NCI-H1417 treated with DMSO at 0.1 percent for 48 hours (cell line): ENCODE measurements at regions not wholly inside any gene's neighbourhood (a gene's known extent, or its start where the extent isn't known, plus 50 kb on each side); places are given as distances from the start of the nearest gene placed in this dataset.

ENCODE experiments used
- DNase-seq: peaks from one replicate; lab custom pipeline; 2025; lab: John Stamatoyannopoulos, UW

- no peak for DNase-seq
Observed at GRCh38 chr18:10057894-10058791, 144.3 kb downstream of the VAPA start.

GRCh38 chr18:10059610-10060468 is 146.0 kb downstream of the VAPA start:
- DNase-seq: no peak

GRCh38 chr18:10060469-10060782 is 146.6 kb downstream of the VAPA start:
- DNase-seq: no peak

- no peak for DNase-seq
Observed at GRCh38 chr18:10060841-10061240, 147.0 kb downstream of the VAPA start.

- DNase-seq: no peak
Observed at GRCh38 chr18:10061566-10062140, 147.8 kb downstream of the VAPA start.

- DNase-seq: no peak
Observed at GRCh38 chr18:10062302-10063300, 148.8 kb downstream of the VAPA start.

GRCh38 chr18:10063489-10063888 is 149.7 kb downstream of the VAPA start:
- DNase-seq: no peak

GRCh38 chr18:10064267-10064666 is 150.5 kb downstream of the VAPA start:
- no peak for DNase-seq

GRCh38 chr18:10065296-10065695 is 151.5 kb downstream of the VAPA start:
- no peak for DNase-seq

GRCh38 chr18:10067670-10068659 is 154.1 kb downstream of the VAPA start:
- no peak for DNase-seq

- DNase-seq: no peak
Observed at GRCh38 chr18:10068766-10069567, 155.2 kb downstream of the VAPA start.

- DNase-seq: no peak
Observed at GRCh38 chr18:10070561-10071000, 156.8 kb downstream of the VAPA start.

GRCh38 chr18:10072671-10073175 is 158.9 kb downstream of the VAPA start:
- DNase-seq: no peak

- no peak for DNase-seq
Observed at GRCh38 chr18:10074110-10074509, 160.3 kb downstream of the VAPA start.

GRCh38 chr18:10074728-10075127 is 160.9 kb downstream of the VAPA start:
- no peak for DNase-seq

GRCh38 chr18:10076502-10077030 is 162.8 kb downstream of the VAPA start:
- no peak for DNase-seq

- no peak for DNase-seq
Observed at GRCh38 chr18:10077986-10078385, 164.2 kb downstream of the VAPA start.

GRCh38 chr18:10080372-10080771 is 166.6 kb downstream of the VAPA start:
- no peak for DNase-seq

- no peak for DNase-seq
Observed at GRCh38 chr18:10081492-10081891, 167.7 kb downstream of the VAPA start.
